HepG2 (cell line): ENCODE measurements at regions not wholly inside any gene's neighbourhood (a gene's known extent, or its start where the extent isn't known, plus 50 kb on each side); places are given as distances from the start of the nearest gene placed in this dataset.

Experiments
- ATAC-seq: fragments of 200-7000 bp; cut with Tn5 transposase; 3 replicates; pipeline ENCODE4 v1.9.1; 2020; ENCODE audit warnings: mild to moderate bottlenecking, moderate library complexity
- BruUV-seq: library from RNA; stranded (reverse); fragments of 400-500 nt; replicated peaks from 2 replicates; lab custom pipeline; 2021; lab: Mats Ljungman, UMichigan
- CTCF ChIA-PET: fragments of 300-600 bp; formaldehyde crosslinking; extraction: SDS; loops from one replicate; lab custom pipeline; 2021; ENCODE audit warnings: low total read pairs, inconsistent platforms, low intra/inter-chr PET ratio; lab: Yijun Ruan, JAX
- POLR2A ChIA-PET: fragments of 350-600 bp; sonication (Branson Sonifier 250); formaldehyde crosslinking; loops from one replicate; lab custom pipeline; 2020; ENCODE audit warnings: antibody characterized with exemption, inconsistent platforms; lab: Yijun Ruan, JAX
- DNase-seq: peaks from one replicate; pipeline ENCODE4 v3.0.0-alpha.2; 2015; ENCODE audit warnings: low spot score
- FAIRE-seq: peaks from 3 replicates; lab custom pipeline; 2011; peaks lifted over from hg19 to GRCh38; lab: Jason Lieb, UNC
- H2AFZ ChIP-seq: one replicate; pipeline ENCODE4 v1.6.1; 2011; ENCODE audit warnings: low read length, inconsistent platforms
- H3K27ac ChIP-seq: fragments of 300-600 bp; 3 replicates; pipeline ENCODE4 v1.8.0; 2011; ENCODE audit warnings: mixed run types, mild to moderate bottlenecking, mixed read lengths, low read length, inconsistent platforms; ENCODE audit not compliant: insufficient read depth; ENCODE audit errors: extremely low read length
- H3K27me3 ChIP-seq, 2 experiments: fragments of 200-600 bp in 1 of 2; 2 replicates in 1 of 2; 3 replicates in 1 of 2; pipeline versions ENCODE4 v1.6.0 to v1.8.0; 2011; ENCODE audit warnings: low read length in 2 of 2, mild to moderate bottlenecking in 2 of 2, moderate library complexity in 2 of 2, inconsistent platforms in 1 of 2; ENCODE audit not compliant: insufficient read depth in 2 of 2, control insufficient read depth in 1 of 2
- H3K36me3 ChIP-seq, 2 experiments: fragments of 200-600 bp in 1 of 2; replicated peaks in 1 of 2; 2 replicates in 1 of 2; 3 replicates in 1 of 2; pipeline versions ENCODE4 v1.5.1 to v1.8.0; 2011; ENCODE audit warnings: low read length in 2 of 2, inconsistent platforms in 1 of 2; ENCODE audit not compliant: insufficient read depth in 2 of 2, control insufficient read depth in 1 of 2
- H3K4me1 ChIP-seq: 2 replicates; pipeline ENCODE4 v1.5.1; 2012; ENCODE audit warnings: low read length, inconsistent platforms; ENCODE audit not compliant: insufficient read depth
- H3K4me2 ChIP-seq: 2 replicates; pipeline ENCODE4 v1.6.0; 2011; ENCODE audit warnings: low read depth, low read length, inconsistent platforms
- H3K4me3 ChIP-seq, 3 experiments: fragments of 200-600 bp in 1 of 3; sonication (generic), shearing (Covaris generic) in 1 of 3; replicated peaks in 1 of 3; 2 replicates each; pipeline ENCODE4 v1.5.1; 2011 to 2016; ENCODE audit warnings: low read length in 3 of 3, inconsistent platforms in 2 of 3, low read depth in 2 of 3, mild to moderate bottlenecking in 2 of 3, control low read depth in 1 of 3, mixed read lengths in 1 of 3; ENCODE audit not compliant: insufficient read depth in 1 of 3
- H3K79me2 ChIP-seq: one replicate; pipeline ENCODE4 v1.6.1; 2011; ENCODE audit warnings: low read length, inconsistent platforms; ENCODE audit not compliant: insufficient read depth
- H3K9ac ChIP-seq: 2 replicates; pipeline ENCODE4 v1.6.0; 2011; ENCODE audit warnings: mild to moderate bottlenecking, low read depth, low read length, inconsistent platforms; ENCODE audit not compliant: insufficient read depth
- H3K9me3 ChIP-seq: 2 replicates; pipeline ENCODE4 v1.5.1; 2012; ENCODE audit warnings: mild to moderate bottlenecking, low read length
- H4K20me1 ChIP-seq: 2 replicates; pipeline ENCODE4 v1.6.0; 2011; ENCODE audit warnings: inconsistent platforms, mild to moderate bottlenecking, low read length, moderate library complexity; ENCODE audit not compliant: insufficient read depth
- DBP ChIP-seq: sonication (generic); formaldehyde crosslinking; IDR thresholded peaks from 2 replicates; pipeline ENCODE4 v1.4.0; 2020; ENCODE audit warnings: missing genetic modification reagents; ENCODE audit errors: not compliant biosample characterization
- HDAC6 ChIP-seq: fragments of 200-600 bp; sonication (generic); IDR thresholded peaks from 2 replicates; pipeline ENCODE4 v1.7.0; 2017; ENCODE audit warnings: mild to moderate bottlenecking, antibody characterized with exemption, low read length, low read depth
- HMGXB3 ChIP-seq: sonication (generic); formaldehyde crosslinking; IDR thresholded peaks from 2 replicates; pipeline ENCODE4 v1.4.0; 2020; ENCODE audit warnings: missing genetic modification reagents, borderline replicate concordance
- MEIS1 ChIP-seq: sonication (generic); formaldehyde crosslinking; IDR thresholded peaks from 2 replicates; pipeline ENCODE4 v1.9.0; 2021; ENCODE audit warnings: mild to moderate bottlenecking, missing genetic modification reagents, moderate library complexity, borderline replicate concordance
- MLLT10 ChIP-seq: sonication (generic); formaldehyde crosslinking; IDR thresholded peaks from 2 replicates; pipeline ENCODE4 v1.4.0; 2020; ENCODE audit warnings: missing genetic modification reagents
- SALL2 ChIP-seq: sonication (generic); formaldehyde crosslinking; IDR thresholded peaks from 2 replicates; pipeline ENCODE4 v1.8.1; 2023; ENCODE audit warnings: mild to moderate bottlenecking, missing genetic modification reagents, inconsistent platforms
- SSRP1 ChIP-seq: IDR thresholded peaks from 2 replicates; pipeline ENCODE4 v1.6.1; 2016; ENCODE audit warnings: control low read depth
- ZC3H4 ChIP-seq: sonication (generic); formaldehyde crosslinking; IDR thresholded peaks from 2 replicates; pipeline ENCODE4 v1.4.0; 2020; ENCODE audit warnings: missing genetic modification reagents, borderline replicate concordance
- ZFP90 ChIP-seq: sonication (generic); formaldehyde crosslinking; IDR thresholded peaks from 2 replicates; pipeline ENCODE4 v1.8.0; 2022; ENCODE audit warnings: missing genetic modification reagents, mild to moderate bottlenecking, inconsistent platforms, borderline replicate concordance
- ZNF546 ChIP-seq: sonication (generic); formaldehyde crosslinking; conservative IDR thresholded peaks from 2 replicates; pipeline ENCODE4 v1.8.1; 2023; ENCODE audit warnings: mild to moderate bottlenecking, missing genetic modification reagents
- ZNF589 ChIP-seq: sonication (generic); formaldehyde crosslinking; conservative IDR thresholded peaks from 2 replicates; pipeline ENCODE4 v1.8.0; 2022; ENCODE audit warnings: mild to moderate bottlenecking, moderate library complexity, missing genetic modification reagents
- ZNF674 ChIP-seq: sonication (generic); formaldehyde crosslinking; IDR thresholded peaks from 2 replicates; pipeline ENCODE4 v1.5.0; 2020; ENCODE audit warnings: low read depth, mild to moderate bottlenecking, missing genetic modification reagents
- ZSCAN9 ChIP-seq: IDR thresholded peaks from 2 replicates; pipeline ENCODE4 v1.6.1; 2016; ENCODE audit warnings: borderline replicate concordance
- WGBS: methylation state at CpG from one replicate; pipeline ENCODE4 v1.1.6; 2017; ENCODE audit warnings: low lambda C conversion rate; 5-methylcytosine and 5-hydroxymethylcytosine counted together
- in situ Hi-C: cut with HindIII; loops from 2 replicates; pipeline ENCODE4 v1.10.0; 2017; ENCODE audit warnings: low pct_unique_long_range_greater_than_20kb; ENCODE audit not compliant: extremely low pct_ligation_motif_present
- intact Hi-C: fragments of 100-400 bp; cut with micrococcal nuclease; formaldehyde crosslinking; loops from one replicate; pipeline ENCODE4 v1.10.0; 2022; ENCODE audit not compliant: unreplicated experiment

GRCh38 chr10:10365676-10366075 lies 652.0 kb upstream of the CELF2 start:
- CTCF ChIA-PET: no interaction called here
- FAIRE-seq (no peak), DNase-seq (no peak), ATAC-seq (no peak)
- Histone ChIP-seq H4K20me1 (no peaks in the 10 kb centered on the region), H3K27ac (no peak overlapping the region), H3K79me2 (no peaks in the 10 kb centered on the region), H3K4me3 (no peak overlapping the region), H2AFZ (no peak overlapping the region), H3K9me3 (peaks cover 92% of the 10 kb centered on the region), H3K27me3 (no peaks in the 10 kb centered on the region), H3K4me2 (no peak overlapping the region), H3K4me1 (no peaks in the 10 kb centered on the region), H3K9ac (no peak overlapping the region), H3K36me3 (no peaks in the 10 kb centered on the region)
- 32% methylated on average over 3 of the region's 3 CpGs for WGBS
- in situ Hi-C loops: no loop called here
- intact Hi-C loops: no loop called here
- no TSS peak for BruUV-seq
- TF ChIP-seq SSRP1: no peak
- no peak for TF ChIP-seq MEIS1
- TF ChIP-seq DBP: no peak
- no peak for TF ChIP-seq ZNF546 (CRISPR knock-in tag)
- TF ChIP-seq ZFP90 (CRISPR knock-in tag): no peak
- no peak for TF ChIP-seq ZSCAN9
- TF ChIP-seq ZC3H4 (CRISPR knock-in tag): no peak
- no peak for TF ChIP-seq HDAC6
- POLR2A ChIA-PET: no interaction called here

GRCh38 chr10:10366836-10367235 lies 650.8 kb upstream of the CELF2 start:
- Histone ChIP-seq H3K4me3 (no peak overlapping the region), H3K27me3 (no peaks in the 10 kb centered on the region), H3K9ac (no peak overlapping the region), H2AFZ (no peak overlapping the region), H3K36me3 (no peaks in the 10 kb centered on the region), H4K20me1 (no peaks in the 10 kb centered on the region), H3K9me3 (peaks cover 90% of the 10 kb centered on the region), H3K4me1 (no peaks in the 10 kb centered on the region), H3K79me2 (no peaks in the 10 kb centered on the region), H3K27ac (no peak overlapping the region), H3K4me2 (no peak overlapping the region)
- DNase-seq (no peak), ATAC-seq (no peak), FAIRE-seq (no peak)
- CTCF ChIA-PET: no interaction called here
- intact Hi-C loops (no loop called here), in situ Hi-C loops (no loop called here)
- 17% methylated on average over 1 of the region's 1 CpG for WGBS
- POLR2A ChIA-PET: no interaction called here
- no TSS peak for BruUV-seq
- TF ChIP-seq MLLT10 (CRISPR knock-in tag) (no peak), HMGXB3 (CRISPR knock-in tag) (no peak), ZNF589 (CRISPR knock-in tag) (no peak), SALL2 (CRISPR knock-in tag) (no peak), ZNF674 (CRISPR knock-in tag) (no peak)
